ENCODE measurements at regions not wholly inside any gene's neighbourhood (a gene's known extent, or its start where the extent isn't known, plus 50 kb on each side); places are given as distances from the start of the nearest gene placed in this dataset.
A peak's percentile ranks its signal among the peaks of the same experiment; 100 is the strongest.

DNA sequence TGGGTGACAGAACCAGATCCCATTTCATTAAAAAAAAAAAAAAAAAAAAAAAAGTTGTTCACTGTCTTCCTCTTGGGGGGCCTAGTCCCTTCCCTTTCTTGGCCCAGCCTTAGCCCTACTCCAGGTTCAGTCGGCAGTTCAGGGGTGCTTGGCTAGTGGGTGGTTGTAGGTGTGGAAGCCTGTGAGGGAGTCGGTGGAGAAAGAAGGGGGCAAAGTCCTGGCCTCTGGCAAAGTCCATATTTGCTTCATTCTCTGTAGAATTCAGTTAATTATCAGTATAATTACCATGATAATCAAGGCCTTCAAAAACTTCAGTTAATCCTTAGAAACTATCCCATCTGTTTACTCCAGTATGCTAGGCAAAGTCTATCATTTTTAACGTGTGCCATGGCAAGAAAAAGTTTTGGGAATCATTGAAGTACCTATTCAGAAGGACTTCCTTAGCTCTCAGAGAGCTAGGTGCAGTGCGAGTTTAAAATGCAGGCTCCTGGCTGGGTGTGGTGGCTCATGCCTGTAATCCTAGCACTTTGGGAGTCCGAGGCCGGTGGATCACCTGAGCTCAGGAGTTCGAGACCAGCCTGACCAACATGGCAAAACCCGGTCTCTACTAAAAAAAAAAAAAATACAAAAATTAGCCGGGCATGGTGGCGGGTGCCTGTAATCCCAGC is 205.7 kb upstream of the ARG1 start:
- Histone ChIP-seq H3K36me3 (ENCODE audit: insufficient read depth, low read length) (no peaks in the 10 kb centered on the region), H3K4me3 (ENCODE audit: low read depth, low read length, poor library complexity, severe bottlenecking) (no peak overlapping the region), H3K9ac (ENCODE audit: low read length) (no peak overlapping the region), H3K9me3 (ENCODE audit: low read length) (0 out of 2 replicates have a peak, but pooled peaks cover 2% of the 10 kb centered on the region), H3K79me2 (ENCODE audit: insufficient read depth, low read length) (no peaks in the 10 kb centered on the region), H3K27ac (ENCODE audit: low read depth, low read length, poor library complexity, severe bottlenecking) (no peak overlapping the region), H3K4me2 (ENCODE audit: low read length) (no peak overlapping the region), H3K9me2 (ENCODE audit: low read depth, low read length) (no peaks in the 10 kb centered on the region), H3K27me3 (ENCODE audit: insufficient read depth, low read length) (no peaks in the 10 kb centered on the region), H2AFZ (ENCODE audit: low read length) (no peak overlapping the region), H3K4me1 (ENCODE audit: insufficient read depth, low read length, severe bottlenecking) (peaks cover 25% of the 10 kb centered on the region), H4K20me1 (ENCODE audit: insufficient read depth, low read length) (no peaks in the 10 kb centered on the region), H3F3A (ENCODE audit: insufficient read depth, low read length) (no peaks in the 10 kb centered on the region)
- TF ChIP-seq EZH2 (IDR thresholded peaks at IDR 0.05; ENCODE audit: borderline replicate concordance, low read length) (no peak), CTCF (IDR thresholded peaks at IDR 0.05; ENCODE audit: low read length) (no peak)

- Histone ChIP-seq H2AFZ (ENCODE audit: low read length) (no peak overlapping the region), H3K27me3 (ENCODE audit: insufficient read depth, low read length) (no peaks in the 10 kb centered on the region), H3K4me2 (ENCODE audit: low read length) (peak overlapping the region; percentile 38), H4K20me1 (ENCODE audit: insufficient read depth, low read length) (no peaks in the 10 kb centered on the region), H3K36me3 (ENCODE audit: insufficient read depth, low read length) (no peaks in the 10 kb centered on the region), H3K79me2 (ENCODE audit: insufficient read depth, low read length) (no peaks in the 10 kb centered on the region), H3K9ac (ENCODE audit: low read length) (no peak overlapping the region), H3K9me3 (ENCODE audit: low read length) (0 out of 2 replicates have a peak, but pooled peaks cover 2% of the 10 kb centered on the region), H3F3A (ENCODE audit: insufficient read depth, low read length) (no peaks in the 10 kb centered on the region), H3K4me3 (ENCODE audit: low read depth, low read length, poor library complexity, severe bottlenecking) (no peak overlapping the region), H3K4me1 (ENCODE audit: insufficient read depth, low read length, severe bottlenecking) (peaks cover 25% of the 10 kb centered on the region), H3K9me2 (ENCODE audit: low read depth, low read length) (no peaks in the 10 kb centered on the region), H3K27ac (ENCODE audit: low read depth, low read length, poor library complexity, severe bottlenecking) (peak overlapping the region; percentile 84)
- TF ChIP-seq CTCF (IDR thresholded peaks at IDR 0.05; ENCODE audit: low read length) (no peak), EZH2 (IDR thresholded peaks at IDR 0.05; ENCODE audit: borderline replicate concordance, low read length) (no peak)
Measured at GRCh38 chr6:131368198-131368911, 204.7 kb upstream of the ARG1 start.

DNA sequence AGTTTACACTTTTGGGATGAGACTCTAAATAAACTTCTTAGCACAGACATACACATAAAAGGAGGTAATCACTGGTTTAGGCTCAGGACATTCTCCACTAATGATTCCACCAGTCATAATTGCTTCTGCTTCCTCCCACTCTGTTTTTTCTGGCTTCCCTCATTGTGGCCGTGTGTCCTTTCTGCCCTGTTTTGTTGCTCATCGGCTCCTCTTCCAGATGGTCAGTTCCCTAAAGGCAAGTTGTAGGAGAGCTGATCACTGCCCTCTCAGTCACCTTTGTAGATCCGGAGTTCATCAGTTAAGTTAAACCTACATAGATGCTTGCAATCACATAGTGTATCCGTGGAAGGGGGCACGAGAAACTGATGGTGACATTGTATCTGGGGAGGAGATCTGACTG is 200.5 kb upstream of the ARG1 start:
- Histone ChIP-seq H3K27me3 (ENCODE audit: insufficient read depth, low read length) (no peaks in the 10 kb centered on the region), H3K9me3 (ENCODE audit: low read length) (0 out of 2 replicates have a peak, but pooled peaks cover 2% of the 10 kb centered on the region), H2AFZ (ENCODE audit: low read length) (no peak overlapping the region), H3K27ac (ENCODE audit: low read depth, low read length, poor library complexity, severe bottlenecking) (no peak overlapping the region), H3K4me1 (ENCODE audit: insufficient read depth, low read length, severe bottlenecking) (peaks cover 13% of the 10 kb centered on the region), H3K4me3 (ENCODE audit: low read depth, low read length, poor library complexity, severe bottlenecking) (no peak overlapping the region), H3K4me2 (ENCODE audit: low read length) (no peak overlapping the region), H3K9ac (ENCODE audit: low read length) (no peak overlapping the region), H3F3A (ENCODE audit: insufficient read depth, low read length) (no peaks in the 10 kb centered on the region), H4K20me1 (ENCODE audit: insufficient read depth, low read length) (no peaks in the 10 kb centered on the region), H3K9me2 (ENCODE audit: low read depth, low read length) (no peaks in the 10 kb centered on the region), H3K79me2 (ENCODE audit: insufficient read depth, low read length) (no peaks in the 10 kb centered on the region), H3K36me3 (ENCODE audit: insufficient read depth, low read length) (no peaks in the 10 kb centered on the region)
- TF ChIP-seq CTCF (IDR thresholded peaks at IDR 0.05; ENCODE audit: low read length) (no peak), EZH2 (IDR thresholded peaks at IDR 0.05; ENCODE audit: borderline replicate concordance, low read length) (no peak)

Measured in OCI-LY1 (cell line).